WTC11 (cell line): ENCODE measurements at regions not wholly inside any gene's neighbourhood (a gene's known extent, or its start where the extent isn't known, plus 50 kb on each side); places are given as distances from the start of the nearest gene placed in this dataset.

Experiments
- ATF3 ChIP-seq: sonication (generic); formaldehyde crosslinking; conservative IDR thresholded peaks from 2 replicates; pipeline ENCODE4 v1.8.1; 2022; ENCODE audit warnings: mild to moderate bottlenecking, missing genetic modification reagents
- CBFB ChIP-seq: sonication (generic); formaldehyde crosslinking; IDR thresholded peaks from 2 replicates; pipeline ENCODE4 v1.8.1; 2022; ENCODE audit warnings: mild to moderate bottlenecking, low read depth, missing genetic modification reagents
- CTCF ChIP-seq: fragments of 200-600 bp; IDR thresholded peaks from 2 replicates; pipeline ENCODE4 v1.8.0; 2022; ENCODE audit warnings: antibody characterized with exemption
- MAX ChIP-seq: sonication (generic); formaldehyde crosslinking; IDR thresholded peaks from 2 replicates; pipeline ENCODE4 v1.8.0; 2022; ENCODE audit warnings: mild to moderate bottlenecking, missing genetic modification reagents
- USF2 ChIP-seq: sonication (generic); formaldehyde crosslinking; IDR thresholded peaks from 2 replicates; pipeline ENCODE4 v1.8.1; 2023; ENCODE audit warnings: mild to moderate bottlenecking, missing genetic modification reagents, moderate library complexity

- TF ChIP-seq USF2 (CRISPR knock-in tag) (no peak), CBFB (CRISPR knock-in tag) (no peak), CTCF (no peak), ATF3 (CRISPR knock-in tag) (no peak), MAX (no peak)
Observed at GRCh38 chr6:66173587-66173986, 466.6 kb upstream of the EYS start.
